GM04504 (cell line): ENCODE measurements at regions not wholly inside any gene's neighbourhood (a gene's known extent, or its start where the extent isn't known, plus 50 kb on each side); places are given as distances from the start of the nearest gene placed in this dataset.
A peak's percentile ranks its signal among the peaks of the same experiment; 100 is the strongest.
"Not testable (repeated sequence)": the region's sequence is repeated elsewhere in the genome, so short reads cannot be mapped to it uniquely, and the experiment has no call there.

ENCODE experiments used
- DNase-seq: peaks from one replicate; pipeline ENCODE4 v3.0.0-alpha.2; 2012; ENCODE audit warnings: low read depth

GRCh38 chr2:198628596-198628995 is 824.2 kb downstream of the PLCL1 start:
- no peak for DNase-seq

- no peak for DNase-seq
Measured at GRCh38 chr2:198622986-198623730, 818.8 kb downstream of the PLCL1 start.

GRCh38 chr2:198615972-198616371 is 811.6 kb downstream of the PLCL1 start:
- no peak for DNase-seq

- DNase-seq: no peak
Measured at GRCh38 chr2:198611201-198611600, 806.8 kb downstream of the PLCL1 start.

GRCh38 chr2:198604599-198604998 is 800.2 kb downstream of the PLCL1 start:
- DNase-seq: no peak

GRCh38 chr2:198602986-198603385 is 798.6 kb downstream of the PLCL1 start:
- DNase-seq: not testable (repeated sequence)

GRCh38 chr2:198597648-198598047 is 793.3 kb downstream of the PLCL1 start:
- no peak for DNase-seq

- peak; percentile 25 for DNase-seq
Measured at GRCh38 chr2:198596985-198597384, 792.6 kb downstream of the PLCL1 start.

GRCh38 chr2:198595721-198596120 is 791.3 kb downstream of the PLCL1 start:
- no peak for DNase-seq

GRCh38 chr2:198591586-198591985 is 787.2 kb downstream of the PLCL1 start:
- DNase-seq: no peak

GRCh38 chr2:198587741-198588140 is 783.3 kb downstream of the PLCL1 start:
- no peak for DNase-seq

GRCh38 chr2:198587240-198587639 is 782.8 kb downstream of the PLCL1 start:
- no peak for DNase-seq

- DNase-seq: no peak
Measured at GRCh38 chr2:198571393-198571792, 767.0 kb downstream of the PLCL1 start.

- no peak for DNase-seq
Measured at GRCh38 chr2:198558176-198558575, 753.8 kb downstream of the PLCL1 start.

GRCh38 chr2:198546122-198546521 is 741.7 kb downstream of the PLCL1 start:
- no peak for DNase-seq

- no peak for DNase-seq
Measured at GRCh38 chr2:198545411-198545810, 741.0 kb downstream of the PLCL1 start.

- DNase-seq: no peak
Measured at GRCh38 chr2:198544461-198544860, 740.1 kb downstream of the PLCL1 start.

- no peak for DNase-seq
Measured at GRCh38 chr2:198534756-198535155, 730.4 kb downstream of the PLCL1 start.

- no peak for DNase-seq
Measured at GRCh38 chr2:198525211-198525969, 721.0 kb downstream of the PLCL1 start.

- no peak for DNase-seq
Measured at GRCh38 chr2:198523710-198524109, 719.3 kb downstream of the PLCL1 start.

- DNase-seq: no peak
Measured at GRCh38 chr2:198518935-198519334, 714.5 kb downstream of the PLCL1 start.

- DNase-seq: peak; percentile 23
Measured at GRCh38 chr2:198517976-198518375, 713.6 kb downstream of the PLCL1 start.

- not testable (repeated sequence) for DNase-seq
Measured at GRCh38 chr2:198508610-198509009, 704.2 kb downstream of the PLCL1 start.
